DOHH2 (cell line): ENCODE measurements at regions not wholly inside any gene's neighbourhood (a gene's known extent, or its start where the extent isn't known, plus 50 kb on each side); places are given as distances from the start of the nearest gene placed in this dataset.

Source experiments
- CTCF ChIP-seq: fragments of 200-600 bp; sonication (generic); IDR thresholded peaks from one replicate; pipeline ENCODE4 v1.5.1; 2014; ENCODE audit warnings: antibody characterized with exemption, mild to moderate bottlenecking, low read depth, low read length; ENCODE audit not compliant: poor library complexity, severe bottlenecking
- EZH2phosphoT487 ChIP-seq: fragments of 200-600 bp; sonication (generic); IDR thresholded peaks from 2 replicates; pipeline ENCODE4 v1.6.1; 2017; ENCODE audit warnings: borderline replicate concordance, mild to moderate bottlenecking, antibody characterized with exemption, low read length, moderate library complexity, mixed read lengths

DNA sequence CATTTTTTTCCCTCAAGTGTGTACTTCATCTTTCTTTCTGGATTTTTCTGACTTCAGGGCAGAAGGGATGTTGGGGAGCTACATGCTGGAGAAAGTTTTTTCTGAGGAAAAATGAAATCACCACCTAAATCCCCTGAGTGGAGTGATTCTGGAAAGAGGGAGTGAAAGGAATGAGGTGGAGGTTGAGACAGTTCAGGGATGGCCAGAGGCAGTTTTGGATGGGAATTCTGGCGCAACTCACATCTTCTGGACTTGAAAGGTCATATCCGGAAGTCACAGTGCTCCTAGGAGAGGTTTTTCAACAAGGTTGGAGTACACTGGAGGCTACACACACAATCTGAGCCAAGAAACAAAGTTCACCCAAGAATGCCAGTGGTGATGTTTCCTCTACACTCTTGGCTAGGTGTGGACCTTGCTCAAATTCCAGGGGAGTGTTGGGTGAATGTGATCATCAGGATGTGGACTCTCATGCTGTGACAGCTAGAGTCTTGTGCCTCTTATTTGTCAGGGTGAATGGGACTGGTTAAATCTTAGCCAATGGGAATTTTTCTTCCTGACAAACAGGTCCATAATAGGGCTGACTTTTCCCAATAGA lies 161.5 kb downstream of the HLX start:
- no peak for TF ChIP-seq CTCF
- no peak for TF ChIP-seq EZH2phosphoT487
